OCI-LY7 (cell line): ENCODE measurements at regions not wholly inside any gene's neighbourhood (a gene's known extent, or its start where the extent isn't known, plus 50 kb on each side); places are given as distances from the start of the nearest gene placed in this dataset.

ENCODE experiments used
- CTCF ChIP-seq: fragments of 200-600 bp; sonication (generic); conservative IDR thresholded peaks from 2 replicates; pipeline ENCODE4 v1.5.1; 2014; ENCODE audit warnings: mild to moderate bottlenecking, antibody characterized with exemption, low read length, moderate library complexity, mixed read lengths
- EZH2phosphoT487 ChIP-seq: fragments of 200-600 bp; sonication (generic); IDR thresholded peaks from 2 replicates; pipeline ENCODE4 v1.6.1; 2018; ENCODE audit warnings: low read depth, borderline replicate concordance, mild to moderate bottlenecking, mixed run types, antibody characterized with exemption, low read length, moderate library complexity, mixed read lengths

GRCh38 chr4:93891244-93891643 is 62.7 kb downstream of the ATOH1 start:
- TF ChIP-seq CTCF (no peak), EZH2phosphoT487 (no peak)
